AG04450 (cell line): ENCODE measurements at regions not wholly inside any gene's neighbourhood (a gene's known extent, or its start where the extent isn't known, plus 50 kb on each side); places are given as distances from the start of the nearest gene placed in this dataset.

Experiments used
- CTCF ChIA-PET: fragments of 300-600, 350-600 bp; formaldehyde crosslinking; extraction: SDS; loops from one replicate; lab custom pipeline; 2022; ENCODE audit warnings: antibody characterized with exemption, inconsistent platforms; lab: Charles Lee
- POLR2A ChIA-PET: fragments of 350-600 bp; formaldehyde crosslinking; extraction: SDS; loops from one replicate; lab custom pipeline; 2021; ENCODE audit warnings: antibody characterized with exemption, inconsistent platforms; lab: Yijun Ruan, JAX
- DNase-seq: peaks from one replicate; pipeline ENCODE4 v3.0.0-alpha.2; 2011; ENCODE audit warnings: low read depth, low spot score
- H3K27ac ChIP-seq: one replicate; pipeline ENCODE4 v1.5.1; 2012; ENCODE audit warnings: low read depth, low read length, control low read depth
- H3K27me3 ChIP-seq: one replicate; pipeline ENCODE4 v1.6.0; 2012; ENCODE audit warnings: low read length; ENCODE audit not compliant: control insufficient read depth, insufficient read depth
- H3K4me3 ChIP-seq: 2 replicates; pipeline ENCODE4 v1.5.1; 2011; ENCODE audit warnings: mild to moderate bottlenecking, low read depth, low read length, control low read depth
- H3K9me3 ChIP-seq: 2 replicates; pipeline ENCODE4 v1.5.1; 2012; ENCODE audit warnings: low read length; ENCODE audit not compliant: control insufficient read depth, insufficient read depth
- CTCF ChIP-seq: IDR thresholded peaks from 2 replicates; pipeline ENCODE4 v1.5.1; 2011; ENCODE audit warnings: low read depth, low read length, control low read depth, inconsistent platforms

- H3K27me3 ChIP-seq, result peaks cover 13% of the 10 kb centered on the region
- H3K9me3 ChIP-seq, result no peaks in the 10 kb centered on the region
- no peak for TF ChIP-seq CTCF
- CTCF ChIA-PET, result no interaction called here
- POLR2A ChIA-PET, result no interaction called here
- DNase-seq, result no peak
- no peak overlapping the region for H3K27ac ChIP-seq
- H3K4me3 ChIP-seq, result no peak overlapping the region
Measured at GRCh38 chr6:21519642-21520041, 73.9 kb upstream of the SOX4 start.

DNA sequence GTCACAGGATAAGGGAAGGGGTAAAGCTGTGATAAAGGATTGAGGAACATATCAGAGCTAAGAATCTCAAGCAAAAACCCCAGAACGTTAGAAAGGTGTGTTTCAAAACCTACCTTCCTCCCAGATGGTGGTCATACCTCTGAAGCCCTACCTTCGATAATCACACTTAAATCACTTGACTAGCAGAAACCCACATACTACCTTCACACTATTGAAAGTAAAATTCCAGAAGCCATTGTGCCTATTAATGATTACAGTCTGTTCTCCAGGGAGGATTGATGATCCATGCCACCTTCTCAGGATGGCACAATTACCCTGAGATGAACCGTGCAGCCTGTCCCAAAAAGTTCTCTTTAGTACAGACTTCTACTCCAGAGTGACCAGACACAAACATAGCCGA is 72.3 kb upstream of the SOX4 start:
- no peak for TF ChIP-seq CTCF
- CTCF ChIA-PET, result no interaction called here
- H3K9me3 ChIP-seq, result no peaks in the 10 kb centered on the region
- H3K27me3 ChIP-seq, result peaks cover 9% of the 10 kb centered on the region
- H3K27ac ChIP-seq, result no peak overlapping the region
- DNase-seq, result no peak
- POLR2A ChIA-PET, result no interaction called here
- no peak overlapping the region for H3K4me3 ChIP-seq

DNA sequence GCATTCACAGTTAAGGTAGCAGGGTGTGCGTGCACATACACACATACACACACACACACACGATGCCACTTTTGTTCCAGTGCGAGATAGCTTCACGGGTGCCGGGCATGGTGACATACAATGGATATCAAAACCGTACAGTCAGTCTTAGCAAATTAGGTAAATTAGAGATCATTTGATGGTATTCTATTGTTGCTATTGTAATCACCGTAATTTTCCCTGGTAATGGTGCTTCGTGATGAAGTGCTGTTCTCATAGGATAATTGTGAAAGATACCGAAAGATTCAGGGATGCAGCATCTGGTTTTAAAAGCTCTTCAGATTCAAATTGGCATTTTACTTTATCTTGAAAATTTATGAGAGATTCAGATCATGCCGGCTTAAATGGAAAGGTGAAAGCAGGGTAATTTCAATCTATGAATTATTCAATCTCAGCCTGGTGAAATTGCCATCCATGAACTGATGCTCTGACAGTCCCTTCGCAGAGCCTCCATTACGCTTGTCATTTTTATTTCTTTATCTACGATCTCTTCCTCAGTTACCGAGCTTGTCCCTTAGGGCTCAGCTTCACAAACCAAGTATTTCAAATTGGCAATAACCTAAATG is 71.3 kb upstream of the SOX4 start:
- CTCF ChIA-PET, result no interaction called here

DNA sequence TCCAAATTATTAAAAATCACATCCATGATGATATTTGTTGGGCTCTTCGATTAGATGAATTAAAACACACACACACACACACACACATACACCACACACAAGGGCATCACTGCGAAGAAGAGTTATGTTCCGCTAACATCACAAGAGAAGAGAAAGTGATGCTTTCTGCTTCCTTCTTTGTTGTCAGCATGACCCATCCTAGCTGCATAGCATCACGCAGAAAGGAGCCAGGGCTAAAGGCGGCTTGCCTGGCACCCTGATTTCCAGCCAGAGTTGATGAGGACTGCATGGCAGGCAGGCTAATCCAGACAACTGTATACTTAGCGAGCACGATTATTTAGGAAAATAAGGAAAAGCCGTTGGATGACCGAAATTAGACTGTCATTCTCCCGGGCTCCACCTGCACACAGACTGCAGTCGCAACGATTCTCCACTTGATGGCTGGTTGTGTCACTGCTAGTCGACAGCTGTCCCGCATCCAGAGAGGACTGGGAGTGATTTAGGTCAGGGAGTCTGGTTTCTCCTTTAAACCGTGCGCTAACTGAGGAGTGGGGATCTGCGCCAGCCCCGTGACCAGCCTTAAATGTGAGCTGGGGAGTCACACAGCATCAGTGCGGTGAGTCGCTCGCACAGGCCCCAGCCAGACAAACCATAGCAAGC is 70.6 kb upstream of the SOX4 start:
- POLR2A ChIA-PET, result no interaction called here
- no peak for DNase-seq
- H3K27me3 ChIP-seq, result peaks cover 9% of the 10 kb centered on the region
- no peak for TF ChIP-seq CTCF
- H3K27ac ChIP-seq, result no peak overlapping the region
- H3K9me3 ChIP-seq, result no peaks in the 10 kb centered on the region
- CTCF ChIA-PET, result no interaction called here
- H3K4me3 ChIP-seq, result no peak overlapping the region

More for the DNA sequence above, 71.3 kb upstream of the SOX4 start:
- Histone ChIP-seq H3K9me3 (no peaks in the 10 kb centered on the region), H3K4me3 (no peak overlapping the region), H3K27ac (no peak overlapping the region), H3K27me3 (peaks cover 9% of the 10 kb centered on the region)
- TF ChIP-seq CTCF, result no peak
- POLR2A ChIA-PET, result interaction anchor here (0.6 kb wide), 1 partner anchor 67 kb away, joined by 7 read pairs; no protein-coding TSS in a partner anchor
- DNase-seq, result no peak

DNA sequence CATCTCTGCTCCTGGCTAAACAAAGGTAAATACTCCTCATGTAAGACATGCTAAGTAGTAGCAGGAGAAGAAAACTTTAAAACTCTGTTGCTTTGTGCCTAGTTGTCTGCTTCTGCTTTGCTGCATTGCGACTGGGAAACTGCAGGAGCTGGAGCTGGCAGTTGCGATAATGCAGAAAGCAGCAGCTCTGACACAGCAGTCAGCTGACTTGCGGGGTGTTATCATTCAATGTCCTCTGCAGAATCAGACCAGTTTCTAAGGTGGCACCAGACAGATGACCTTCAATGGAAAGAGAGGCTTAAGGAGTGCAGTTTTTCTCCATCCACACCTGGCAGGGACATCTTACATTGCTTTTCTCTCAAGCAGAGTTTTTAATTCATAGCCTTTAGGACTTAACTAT is 69.9 kb upstream of the SOX4 start:
- no peak for DNase-seq
- Histone ChIP-seq H3K9me3 (no peaks in the 10 kb centered on the region), H3K27me3 (peaks cover 9% of the 10 kb centered on the region), H3K27ac (no peak overlapping the region), H3K4me3 (no peak overlapping the region)
- no peak for TF ChIP-seq CTCF
- ChIA-PET CTCF (no interaction called here), POLR2A (no interaction called here)
